K562 (cell line): ENCODE measurements at regions not wholly inside any gene's neighbourhood (a gene's known extent, or its start where the extent isn't known, plus 50 kb on each side); places are given as distances from the start of the nearest gene placed in this dataset.

Experiments used
- ATF1 ChIP-seq, 2 experiments: fragments of 450-650 bp in 1 of 2; IDR thresholded peaks; 2 replicates each; pipeline ENCODE4 v1.6.1; 2016; ENCODE audit warnings: missing compliant biosample characterization in 1 of 2, missing genetic modification characterization in 1 of 2
- HMG20A ChIP-seq: fragments of 450-650 bp; formaldehyde crosslinking; conservative IDR thresholded peaks from 2 replicates; pipeline ENCODE4 v1.4.0; 2020; ENCODE audit warnings: mild to moderate bottlenecking, mixed read lengths
- HNRNPK ChIP-seq: fragments of 200-400 bp; formaldehyde crosslinking; IDR thresholded peaks from one replicate; pipeline ENCODE4 v1.6.1; 2018; ENCODE audit warnings: mild to moderate bottlenecking, low read depth, low read length; ENCODE audit not compliant: poor library complexity, severe bottlenecking
- HNRNPLL ChIP-seq: fragments of 200-400 bp; formaldehyde crosslinking; IDR thresholded peaks from 2 replicates; pipeline ENCODE4 v1.6.1; 2017; ENCODE audit warnings: low read length, low read depth, mild to moderate bottlenecking; ENCODE audit not compliant: poor library complexity, severe bottlenecking
- JUN ChIP-seq, 2 experiments: sonication (generic) in 1 of 2; formaldehyde crosslinking in 1 of 2; IDR thresholded peaks; 2 replicates each; pipeline versions ENCODE4 v1.6.1 to v1.8.0; 2012 to 2022; ENCODE audit warnings: borderline replicate concordance in 2 of 2, mild to moderate bottlenecking in 2 of 2, improper control_type of control experiment in 1 of 2, low read depth in 1 of 2, low read length in 1 of 2, missing genetic modification reagents in 1 of 2
- NR2F6 ChIP-seq: fragments of 450-650 bp; formaldehyde crosslinking; IDR thresholded peaks from 2 replicates; pipeline ENCODE4 v1.4.0; 2020; ENCODE audit warnings: mild to moderate bottlenecking
- RCOR1 ChIP-seq, 2 experiments: IDR thresholded peaks; 2 replicates each; pipeline ENCODE4 v1.6.1; 2012; ENCODE audit warnings: low read depth in 2 of 2, low read length in 2 of 2, borderline replicate concordance in 1 of 2, improper control_type of control experiment in 1 of 2
- SUPT5H ChIP-seq: fragments of 450-650 bp; IDR thresholded peaks from 2 replicates; pipeline ENCODE4 v1.6.1; 2016
- TAF15 ChIP-seq: fragments of 200-400 bp; formaldehyde crosslinking; IDR thresholded peaks from 2 replicates; pipeline ENCODE4 v1.6.1; 2017; ENCODE audit warnings: mild to moderate bottlenecking, low read depth, low read length, moderate library complexity
- USF2 ChIP-seq: sonication (generic); formaldehyde crosslinking; IDR thresholded peaks from 2 replicates; pipeline ENCODE4 v1.5.0; 2020; ENCODE audit warnings: missing genetic modification reagents
- ZNF23 ChIP-seq: fragments of 250-450 bp; sonication (Bioruptor Pico); IDR thresholded peaks from 2 replicates; pipeline ENCODE4 v1.4.0; 2020; ENCODE audit warnings: mild to moderate bottlenecking
- TF ChIP-seq, protein P1 (sequence below): IDR thresholded peaks from 2 replicates; pipeline ENCODE4 v1.6.1; 2012; ENCODE audit warnings: low read depth, low read length, improper control_type of control experiment, borderline replicate concordance
- TF ChIP-seq, protein P2 (sequence below): fragments of 200-600 bp; sonication (generic); IDR thresholded peaks from one replicate; pipeline ENCODE4 v1.6.1; 2012; ENCODE audit warnings: mild to moderate bottlenecking, low read depth, low read length, inconsistent platforms

DNA sequence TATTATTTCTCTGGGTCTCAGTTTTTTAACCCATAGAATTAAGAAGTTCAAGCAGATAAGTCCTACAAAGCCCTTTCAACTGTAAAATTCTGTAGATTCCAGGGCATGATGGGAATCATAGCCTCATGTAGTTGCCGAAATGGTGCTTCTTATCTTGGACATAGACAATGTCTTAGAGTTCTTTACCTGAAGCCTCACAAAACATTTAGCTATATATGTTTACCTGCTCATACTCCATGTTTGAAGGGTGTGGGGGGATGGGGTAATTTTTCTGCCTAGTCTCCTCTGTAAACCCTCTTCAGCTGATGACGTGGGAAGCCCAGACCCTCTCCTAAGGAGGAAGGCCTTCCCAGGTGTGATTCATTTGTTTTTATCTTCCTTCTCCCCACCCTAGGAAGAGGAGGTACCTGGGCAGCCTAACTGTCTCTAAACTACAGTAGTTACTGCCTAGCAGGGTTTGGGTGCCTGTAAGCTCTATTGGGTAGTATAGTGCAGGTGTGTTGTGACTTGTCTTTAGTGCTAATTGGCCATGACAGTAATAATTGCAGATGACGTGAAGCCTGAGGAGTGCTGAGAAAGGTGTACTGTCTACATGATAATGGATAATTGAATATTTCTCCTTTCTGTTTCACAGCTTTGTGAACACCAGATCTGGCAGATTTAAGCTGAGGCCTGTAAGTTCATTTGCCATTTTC lies 230.8 kb downstream of the TFAP2B start (continued):
- no peak for TF ChIP-seq JUN (IDR thresholded peaks at IDR 0.05; ENCODE audit: borderline replicate concordance, low read depth, low read length)
- TF ChIP-seq JUN (CRISPR knock-in tag; IDR thresholded peaks at IDR 0.05; ENCODE audit: borderline replicate concordance): no peak
- TF ChIP-seq, protein P1, sequence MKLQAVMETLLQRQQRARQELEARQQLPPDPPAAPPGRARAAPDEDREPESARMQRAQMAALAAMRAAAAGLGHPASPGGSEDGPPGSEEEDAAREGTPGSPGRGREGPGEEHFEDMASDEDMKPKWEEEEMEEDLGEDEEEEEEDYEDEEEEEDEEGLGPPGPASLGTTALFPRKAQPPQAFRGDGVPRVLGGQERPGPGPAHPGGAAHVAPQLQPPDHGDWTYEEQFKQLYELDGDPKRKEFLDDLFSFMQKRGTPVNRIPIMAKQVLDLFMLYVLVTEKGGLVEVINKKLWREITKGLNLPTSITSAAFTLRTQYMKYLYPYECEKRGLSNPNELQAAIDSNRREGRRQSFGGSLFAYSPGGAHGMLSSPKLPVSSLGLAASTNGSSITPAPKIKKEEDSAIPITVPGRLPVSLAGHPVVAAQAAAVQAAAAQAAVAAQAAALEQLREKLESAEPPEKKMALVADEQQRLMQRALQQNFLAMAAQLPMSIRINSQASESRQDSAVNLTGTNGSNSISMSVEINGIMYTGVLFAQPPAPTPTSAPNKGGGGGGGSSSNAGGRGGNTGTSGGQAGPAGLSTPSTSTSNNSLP: no peak
- TF ChIP-seq NR2F6 (CRISPR knock-in tag): no peak
- no peak for TF ChIP-seq HNRNPLL
- TF ChIP-seq HNRNPK: no peak
- TF ChIP-seq HMG20A (CRISPR knock-in tag): no peak
- TF ChIP-seq SUPT5H: no peak
- no peak for TF ChIP-seq RCOR1 (IDR thresholded peaks at IDR 0.05; ENCODE audit: borderline replicate concordance in 1 of 2, low read depth in 2 of 2, low read length in 2 of 2)
- no peak for TF ChIP-seq ZNF23 (CRISPR knock-in tag)
- TF ChIP-seq TAF15: no peak
- TF ChIP-seq ATF1 (CRISPR knock-in tag; IDR thresholded peaks at IDR 0.05): no peak
- TF ChIP-seq ATF1 (tag; IDR thresholded peaks at IDR 0.05): no peak
- TF ChIP-seq USF2 (CRISPR knock-in tag): no peak
- TF ChIP-seq, protein P2, sequence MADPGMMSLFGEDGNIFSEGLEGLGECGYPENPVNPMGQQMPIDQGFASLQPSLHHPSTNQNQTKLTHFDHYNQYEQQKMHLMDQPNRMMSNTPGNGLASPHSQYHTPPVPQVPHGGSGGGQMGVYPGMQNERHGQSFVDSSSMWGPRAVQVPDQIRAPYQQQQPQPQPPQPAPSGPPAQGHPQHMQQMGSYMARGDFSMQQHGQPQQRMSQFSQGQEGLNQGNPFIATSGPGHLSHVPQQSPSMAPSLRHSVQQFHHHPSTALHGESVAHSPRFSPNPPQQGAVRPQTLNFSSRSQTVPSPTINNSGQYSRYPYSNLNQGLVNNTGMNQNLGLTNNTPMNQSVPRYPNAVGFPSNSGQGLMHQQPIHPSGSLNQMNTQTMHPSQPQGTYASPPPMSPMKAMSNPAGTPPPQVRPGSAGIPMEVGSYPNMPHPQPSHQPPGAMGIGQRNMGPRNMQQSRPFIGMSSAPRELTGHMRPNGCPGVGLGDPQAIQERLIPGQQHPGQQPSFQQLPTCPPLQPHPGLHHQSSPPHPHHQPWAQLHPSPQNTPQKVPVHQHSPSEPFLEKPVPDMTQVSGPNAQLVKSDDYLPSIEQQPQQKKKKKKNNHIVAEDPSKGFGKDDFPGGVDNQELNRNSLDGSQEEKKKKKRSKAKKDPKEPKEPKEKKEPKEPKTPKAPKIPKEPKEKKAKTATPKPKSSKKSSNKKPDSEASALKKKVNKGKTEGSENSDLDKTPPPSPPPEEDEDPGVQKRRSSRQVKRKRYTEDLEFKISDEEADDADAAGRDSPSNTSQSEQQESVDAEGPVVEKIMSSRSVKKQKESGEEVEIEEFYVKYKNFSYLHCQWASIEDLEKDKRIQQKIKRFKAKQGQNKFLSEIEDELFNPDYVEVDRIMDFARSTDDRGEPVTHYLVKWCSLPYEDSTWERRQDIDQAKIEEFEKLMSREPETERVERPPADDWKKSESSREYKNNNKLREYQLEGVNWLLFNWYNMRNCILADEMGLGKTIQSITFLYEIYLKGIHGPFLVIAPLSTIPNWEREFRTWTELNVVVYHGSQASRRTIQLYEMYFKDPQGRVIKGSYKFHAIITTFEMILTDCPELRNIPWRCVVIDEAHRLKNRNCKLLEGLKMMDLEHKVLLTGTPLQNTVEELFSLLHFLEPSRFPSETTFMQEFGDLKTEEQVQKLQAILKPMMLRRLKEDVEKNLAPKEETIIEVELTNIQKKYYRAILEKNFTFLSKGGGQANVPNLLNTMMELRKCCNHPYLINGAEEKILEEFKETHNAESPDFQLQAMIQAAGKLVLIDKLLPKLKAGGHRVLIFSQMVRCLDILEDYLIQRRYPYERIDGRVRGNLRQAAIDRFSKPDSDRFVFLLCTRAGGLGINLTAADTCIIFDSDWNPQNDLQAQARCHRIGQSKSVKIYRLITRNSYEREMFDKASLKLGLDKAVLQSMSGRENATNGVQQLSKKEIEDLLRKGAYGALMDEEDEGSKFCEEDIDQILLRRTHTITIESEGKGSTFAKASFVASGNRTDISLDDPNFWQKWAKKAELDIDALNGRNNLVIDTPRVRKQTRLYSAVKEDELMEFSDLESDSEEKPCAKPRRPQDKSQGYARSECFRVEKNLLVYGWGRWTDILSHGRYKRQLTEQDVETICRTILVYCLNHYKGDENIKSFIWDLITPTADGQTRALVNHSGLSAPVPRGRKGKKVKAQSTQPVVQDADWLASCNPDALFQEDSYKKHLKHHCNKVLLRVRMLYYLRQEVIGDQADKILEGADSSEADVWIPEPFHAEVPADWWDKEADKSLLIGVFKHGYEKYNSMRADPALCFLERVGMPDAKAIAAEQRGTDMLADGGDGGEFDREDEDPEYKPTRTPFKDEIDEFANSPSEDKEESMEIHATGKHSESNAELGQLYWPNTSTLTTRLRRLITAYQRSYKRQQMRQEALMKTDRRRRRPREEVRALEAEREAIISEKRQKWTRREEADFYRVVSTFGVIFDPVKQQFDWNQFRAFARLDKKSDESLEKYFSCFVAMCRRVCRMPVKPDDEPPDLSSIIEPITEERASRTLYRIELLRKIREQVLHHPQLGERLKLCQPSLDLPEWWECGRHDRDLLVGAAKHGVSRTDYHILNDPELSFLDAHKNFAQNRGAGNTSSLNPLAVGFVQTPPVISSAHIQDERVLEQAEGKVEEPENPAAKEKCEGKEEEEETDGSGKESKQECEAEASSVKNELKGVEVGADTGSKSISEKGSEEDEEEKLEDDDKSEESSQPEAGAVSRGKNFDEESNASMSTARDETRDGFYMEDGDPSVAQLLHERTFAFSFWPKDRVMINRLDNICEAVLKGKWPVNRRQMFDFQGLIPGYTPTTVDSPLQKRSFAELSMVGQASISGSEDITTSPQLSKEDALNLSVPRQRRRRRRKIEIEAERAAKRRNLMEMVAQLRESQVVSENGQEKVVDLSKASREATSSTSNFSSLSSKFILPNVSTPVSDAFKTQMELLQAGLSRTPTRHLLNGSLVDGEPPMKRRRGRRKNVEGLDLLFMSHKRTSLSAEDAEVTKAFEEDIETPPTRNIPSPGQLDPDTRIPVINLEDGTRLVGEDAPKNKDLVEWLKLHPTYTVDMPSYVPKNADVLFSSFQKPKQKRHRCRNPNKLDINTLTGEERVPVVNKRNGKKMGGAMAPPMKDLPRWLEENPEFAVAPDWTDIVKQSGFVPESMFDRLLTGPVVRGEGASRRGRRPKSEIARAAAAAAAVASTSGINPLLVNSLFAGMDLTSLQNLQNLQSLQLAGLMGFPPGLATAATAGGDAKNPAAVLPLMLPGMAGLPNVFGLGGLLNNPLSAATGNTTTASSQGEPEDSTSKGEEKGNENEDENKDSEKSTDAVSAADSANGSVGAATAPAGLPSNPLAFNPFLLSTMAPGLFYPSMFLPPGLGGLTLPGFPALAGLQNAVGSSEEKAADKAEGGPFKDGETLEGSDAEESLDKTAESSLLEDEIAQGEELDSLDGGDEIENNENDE: no peak
